Central memory CD4-positive, alpha-beta T cell (primary cell): ENCODE measurements at regions not wholly inside any gene's neighbourhood (a gene's known extent, or its start where the extent isn't known, plus 50 kb on each side); places are given as distances from the start of the nearest gene placed in this dataset.

Experiments
- DNase-seq: peaks from one replicate; pipeline ENCODE4 v3.0.0; 2022

GRCh38 chr4:38567457-38567856, 96.5 kb upstream of the KLF3 start:
- DNase-seq = no peak

GRCh38 chr4:38568768-38569167, 95.2 kb upstream of the KLF3 start:
- DNase-seq = no peak

GRCh38 chr4:38570647-38571276, 93.2 kb upstream of the KLF3 start:
- no peak for DNase-seq

GRCh38 chr4:38572793-38573192, 91.2 kb upstream of the KLF3 start:
- DNase-seq = no peak

GRCh38 chr4:38574559-38575333, 89.3 kb upstream of the KLF3 start:
- no peak for DNase-seq

GRCh38 chr4:38576767-38577166, 87.2 kb upstream of the KLF3 start:
- DNase-seq = no peak

GRCh38 chr4:38577462-38577861, 86.5 kb upstream of the KLF3 start:
- no peak for DNase-seq

- DNase-seq = no peak
Observed at GRCh38 chr4:38581426-38582106, 82.4 kb upstream of the KLF3 start.

GRCh38 chr4:38582445-38582844, 81.6 kb upstream of the KLF3 start:
- no peak for DNase-seq

GRCh38 chr4:38582889-38583470, 81.0 kb upstream of the KLF3 start:
- peak; percentile 34 for DNase-seq

GRCh38 chr4:38585871-38586270, 78.1 kb upstream of the KLF3 start:
- no peak for DNase-seq

GRCh38 chr4:38587106-38587505, 76.9 kb upstream of the KLF3 start:
- DNase-seq = no peak

GRCh38 chr4:38590046-38590445, 74.0 kb upstream of the KLF3 start:
- no peak for DNase-seq

GRCh38 chr4:38591617-38592337, 72.2 kb upstream of the KLF3 start:
- no peak for DNase-seq

GRCh38 chr4:38598489-38598888, 65.5 kb upstream of the KLF3 start:
- DNase-seq = no peak

GRCh38 chr4:38600575-38600974, 63.4 kb upstream of the KLF3 start:
- no peak for DNase-seq

- no peak for DNase-seq
Observed at GRCh38 chr4:38601244-38601915, 62.6 kb upstream of the KLF3 start.

- DNase-seq = no peak
Observed at GRCh38 chr4:38601916-38602291, 62.1 kb upstream of the KLF3 start.

GRCh38 chr4:38603652-38604051, 60.3 kb upstream of the KLF3 start:
- no peak for DNase-seq

GRCh38 chr4:38605181-38605752, 58.7 kb upstream of the KLF3 start:
- DNase-seq = no peak

- DNase-seq = no peak
Observed at GRCh38 chr4:38605753-38606586, 58.0 kb upstream of the KLF3 start.
